ENCODE measurements at regions not wholly inside any gene's neighbourhood (a gene's known extent, or its start where the extent isn't known, plus 50 kb on each side); places are given as distances from the start of the nearest gene placed in this dataset.

GRCh38 chrX:99397879-99398278 lies 1012.2 kb downstream of the PCDH19 start:
- Histone ChIP-seq H3K27ac (no peak overlapping the region), H3K4me1 (no peaks in the 10 kb centered on the region), H3K4me3 (no peak overlapping the region), H3K36me3 (no peaks in the 10 kb centered on the region), H3K27me3 (no peaks in the 10 kb centered on the region), H3K9me3 (no peaks in the 10 kb centered on the region)
- DNase-seq (no peak), ATAC-seq (no peak)
- intact Hi-C loops (cut with DNase I), result no loop called here
- WGBS, 4 donors, result 50 to 70% (median 57%) methylated on average over 1 of the region's 1 CpG
- TF ChIP-seq CTCF (IDR thresholded peaks at IDR 0.05), result no peak
- TF ChIP-seq POLR2A (IDR thresholded peaks at IDR 0.05), result no peak

GRCh38 chrX:99394456-99394855 lies 1015.6 kb downstream of the PCDH19 start:
- H3K4me3 ChIP-seq, result no peak overlapping the region
- TF ChIP-seq CTCF (IDR thresholded peaks at IDR 0.05) (no peak), POLR2A (IDR thresholded peaks at IDR 0.05) (no peak)
- DNase-seq (no peak), ATAC-seq (no peak)
- no peaks in the 10 kb centered on the region for H3K27me3 ChIP-seq
- H3K4me1 ChIP-seq, result no peaks in the 10 kb centered on the region
- WGBS, 4 donors, result 85 to 92% (median 89%) methylated on average over 2 of the region's 2 CpGs
- no peak overlapping the region for H3K27ac ChIP-seq
- intact Hi-C loops (cut with DNase I), result no loop called here
- H3K36me3 ChIP-seq, result no peaks in the 10 kb centered on the region
- peaks cover 0 to 9% (median 0%) of the 10 kb centered on the region in 12 donors for H3K9me3 ChIP-seq

GRCh38 chrX:99384594-99385374 lies 1025.3 kb downstream of the PCDH19 start:
- no peak for TF ChIP-seq CTCF (IDR thresholded peaks at IDR 0.05)
- TF ChIP-seq POLR2A (IDR thresholded peaks at IDR 0.05), result no peak
- no peak for DNase-seq
- no peak for ATAC-seq
- no peak overlapping the region for H3K4me3 ChIP-seq
- H3K9me3 ChIP-seq, result peaks cover 0 to 35% (median 0%) of the 10 kb centered on the region in 12 donors
- intact Hi-C loops (cut with DNase I), result no loop called here
- no peaks in the 10 kb centered on the region for H3K4me1 ChIP-seq
- no peaks in the 10 kb centered on the region for H3K27me3 ChIP-seq
- H3K36me3 ChIP-seq, result no peaks in the 10 kb centered on the region
- no peak overlapping the region for H3K27ac ChIP-seq
- WGBS, 4 donors, result 60 to 90% (median 82%) methylated on average over 2 to 5 of the region's 5 CpGs

GRCh38 chrX:99383786-99384185 lies 1026.3 kb downstream of the PCDH19 start:
- no peak overlapping the region for H3K27ac ChIP-seq
- WGBS, 4 donors, result 79 to 92% (median 88%) methylated on average over 5 of the region's 5 CpGs
- ATAC-seq (no peak), DNase-seq (no peak)
- H3K36me3 ChIP-seq, result no peaks in the 10 kb centered on the region
- H3K9me3 ChIP-seq, result peaks cover 0 to 25% (median 0%) of the 10 kb centered on the region in 12 donors
- intact Hi-C loops (cut with DNase I), result no loop called here
- H3K4me3 ChIP-seq, result no peak overlapping the region
- H3K4me1 ChIP-seq, result no peaks in the 10 kb centered on the region
- TF ChIP-seq CTCF (IDR thresholded peaks at IDR 0.05), result no peak
- TF ChIP-seq POLR2A (IDR thresholded peaks at IDR 0.05), result no peak
- no peaks in the 10 kb centered on the region for H3K27me3 ChIP-seq
